ENCODE measurements at regions not wholly inside any gene's neighbourhood (a gene's known extent, or its start where the extent isn't known, plus 50 kb on each side); places are given as distances from the start of the nearest gene placed in this dataset.

- DNase-seq (ENCODE audit: low read depth in 4 of 4, low spot score in 1 of 4), result no peak
Measured at GRCh38 chr21:16345757-16346156, 616.0 kb downstream of the USP25 start.

- no peak for DNase-seq (ENCODE audit: low read depth in 4 of 4, low spot score in 1 of 4)
Measured at GRCh38 chr21:16347223-16347622, 617.4 kb downstream of the USP25 start.

GRCh38 chr21:16353764-16354163, 624.0 kb downstream of the USP25 start:
- no peak for DNase-seq (ENCODE audit: low read depth in 4 of 4, low spot score in 1 of 4)

- DNase-seq (ENCODE audit: low read depth in 4 of 4, low spot score in 1 of 4), result no peak
Measured at GRCh38 chr21:16357994-16358393, 628.2 kb downstream of the USP25 start.

- DNase-seq (ENCODE audit: low read depth in 4 of 4, low spot score in 1 of 4), result no peak
Measured at GRCh38 chr21:16358784-16359183, 629.0 kb downstream of the USP25 start.

- no peak for DNase-seq (ENCODE audit: low read depth in 4 of 4, low spot score in 1 of 4)
Measured at GRCh38 chr21:16363100-16363499, 633.3 kb downstream of the USP25 start.

- no peak for DNase-seq (ENCODE audit: low read depth in 4 of 4, low spot score in 1 of 4)
Measured at GRCh38 chr21:16363518-16363917, 633.7 kb downstream of the USP25 start.

GRCh38 chr21:16366207-16366606, 636.4 kb downstream of the USP25 start:
- no peak for DNase-seq (ENCODE audit: low read depth in 4 of 4, low spot score in 1 of 4)

- DNase-seq (ENCODE audit: low read depth in 4 of 4, low spot score in 1 of 4), result no peak
Measured at GRCh38 chr21:16367079-16367478, 637.3 kb downstream of the USP25 start.

- DNase-seq (ENCODE audit: low read depth in 4 of 4, low spot score in 1 of 4), result no peak
Measured at GRCh38 chr21:16370186-16370585, 640.4 kb downstream of the USP25 start.

- no peak for DNase-seq (ENCODE audit: low read depth in 4 of 4, low spot score in 1 of 4)
Measured at GRCh38 chr21:16372586-16372985, 642.8 kb downstream of the USP25 start.

- DNase-seq (ENCODE audit: low read depth in 4 of 4, low spot score in 1 of 4), result no peak
Measured at GRCh38 chr21:16376673-16377072, 646.9 kb downstream of the USP25 start.

- DNase-seq (ENCODE audit: low read depth in 4 of 4, low spot score in 1 of 4), result no peak
Measured at GRCh38 chr21:16377120-16377658, 647.4 kb downstream of the USP25 start.

- no peak for DNase-seq (ENCODE audit: low read depth in 4 of 4, low spot score in 1 of 4)
Measured at GRCh38 chr21:16377857-16378256, 648.1 kb downstream of the USP25 start.

- no peak for DNase-seq (ENCODE audit: low read depth in 4 of 4, low spot score in 1 of 4)
Measured at GRCh38 chr21:16378525-16378924, 648.7 kb downstream of the USP25 start.

- no peak for DNase-seq (ENCODE audit: low read depth in 4 of 4, low spot score in 1 of 4)
Measured at GRCh38 chr21:16388291-16388690, 658.5 kb downstream of the USP25 start.

GRCh38 chr21:16388911-16389560, 659.3 kb downstream of the USP25 start:
- DNase-seq (ENCODE audit: low read depth in 4 of 4, low spot score in 1 of 4), result no peak

GRCh38 chr21:16389643-16390042, 659.9 kb downstream of the USP25 start:
- DNase-seq (ENCODE audit: low read depth in 4 of 4, low spot score in 1 of 4), result no peak

- DNase-seq (ENCODE audit: low read depth in 4 of 4, low spot score in 1 of 4), result no peak
Measured at GRCh38 chr21:16395285-16395684, 665.5 kb downstream of the USP25 start.

GRCh38 chr21:16402752-16403151, 673.0 kb downstream of the USP25 start:
- no peak for DNase-seq (ENCODE audit: low read depth in 4 of 4, low spot score in 1 of 4)

- DNase-seq (ENCODE audit: low read depth in 4 of 4, low spot score in 1 of 4), result no peak
Measured at GRCh38 chr21:16404776-16405175, 675.0 kb downstream of the USP25 start.

- no peak for DNase-seq (ENCODE audit: low read depth in 4 of 4, low spot score in 1 of 4)
Measured at GRCh38 chr21:16406355-16406754, 676.6 kb downstream of the USP25 start.

All from stimulated activated CD4-positive, alpha-beta T cell treated with anti-CD3 and anti-CD28 coated beads, Interleukin-1b, Interleukin-23, amount 100 ng/mL, for 24 hours (primary cell).